Hepatocyte (in vitro differentiated cells): ENCODE measurements at regions not wholly inside any gene's neighbourhood (a gene's known extent, or its start where the extent isn't known, plus 50 kb on each side); places are given as distances from the start of the nearest gene placed in this dataset.

ENCODE experiments used
- DNase-seq: peaks from one replicate; pipeline ENCODE4 v3.0.0-alpha.2; 2016; ENCODE audit warnings: low spot score
- H2AFZ ChIP-seq: fragments of 200-600 bp; sonication (generic); 2 replicates; pipeline ENCODE4 v1.6.0; 2016; ENCODE audit warnings: antibody characterized with exemption, mild to moderate bottlenecking
- H3K27ac ChIP-seq: fragments of 200-600 bp; sonication (generic); 2 replicates; pipeline ENCODE4 v1.5.1; 2016; ENCODE audit warnings: mild to moderate bottlenecking
- H3K27me3 ChIP-seq: fragments of 200-600 bp; sonication (generic); 2 replicates; pipeline ENCODE4 v1.6.1; 2016
- H3K36me3 ChIP-seq: fragments of 200-600 bp; sonication (generic); replicated peaks from 2 replicates; pipeline ENCODE4 v1.5.1; 2016; ENCODE audit warnings: low read depth; ENCODE audit not compliant: insufficient read depth
- H3K4me1 ChIP-seq: fragments of 200-600 bp; sonication (generic); 2 replicates; pipeline ENCODE4 v1.5.1; 2016; ENCODE audit warnings: mild to moderate bottlenecking, moderate library complexity; ENCODE audit not compliant: insufficient read depth
- H3K4me2 ChIP-seq: fragments of 200-600 bp; sonication (generic); 2 replicates; pipeline ENCODE4 v1.6.0; 2016
- H3K4me3 ChIP-seq: fragments of 200-600 bp; sonication (generic); 2 replicates; pipeline ENCODE4 v1.5.1; 2016; ENCODE audit warnings: mild to moderate bottlenecking
- H3K79me2 ChIP-seq: fragments of 200-600 bp; sonication (generic); 2 replicates; pipeline ENCODE4 v1.6.0; 2017; ENCODE audit warnings: mild to moderate bottlenecking
- H3K9me2 ChIP-seq: fragments of 200-600 bp; sonication (generic); replicated peaks from 2 replicates; pipeline ENCODE4 v1.6.0; 2017; ENCODE audit warnings: mild to moderate bottlenecking; ENCODE audit not compliant: insufficient read depth
- H3K9me3 ChIP-seq: fragments of 200-600 bp; sonication (generic); 2 replicates; pipeline ENCODE4 v1.5.1; 2016; ENCODE audit warnings: low read depth, mild to moderate bottlenecking
- H4K20me1 ChIP-seq: fragments of 200-600 bp; sonication (generic); 2 replicates; pipeline ENCODE4 v1.6.0; 2016; ENCODE audit warnings: mild to moderate bottlenecking; ENCODE audit not compliant: insufficient read depth, poor library complexity, severe bottlenecking
- EZH2 ChIP-seq: fragments of 200-600 bp; sonication (generic); IDR thresholded peaks from 2 replicates; pipeline ENCODE4 v1.6.1; 2016; ENCODE audit warnings: antibody characterized with exemption, mild to moderate bottlenecking, borderline replicate concordance
- EZH2phosphoT487 ChIP-seq: fragments of 200-600 bp; sonication (generic); IDR thresholded peaks from one replicate; pipeline ENCODE4 v1.6.1; 2018; ENCODE audit warnings: antibody characterized with exemption, mild to moderate bottlenecking, low read depth, moderate library complexity; ENCODE audit not compliant: unreplicated experiment, severe bottlenecking
- WGBS: methylation state at CpG from one replicate; pipeline ENCODE4 v1.1.6; 2016; ENCODE audit warnings: low lambda C conversion rate; ENCODE audit errors: missing lambda C conversion rate; 5-methylcytosine and 5-hydroxymethylcytosine counted together
- TF ChIP-seq, protein P1 (sequence below): fragments of 200-600 bp; sonication (generic); IDR thresholded peaks from 2 replicates; pipeline ENCODE4 v1.5.1; 2016; ENCODE audit warnings: antibody characterized with exemption, mild to moderate bottlenecking; ENCODE audit not compliant: poor library complexity

DNA sequence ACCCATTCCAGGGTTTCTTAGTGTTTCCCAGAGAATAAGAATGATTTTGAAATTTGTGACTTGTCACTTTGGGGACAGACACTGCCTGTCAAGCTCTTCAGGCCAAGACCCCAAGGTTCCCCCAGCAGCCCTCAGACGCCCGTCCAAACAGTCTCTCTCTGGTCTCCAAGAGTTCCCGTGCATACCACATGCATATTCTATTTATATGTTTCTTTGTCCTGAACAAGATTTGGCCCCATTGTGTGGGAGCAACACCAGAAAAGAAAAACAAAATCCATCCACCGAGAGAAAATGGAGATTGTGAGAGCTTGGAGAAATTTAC lies 52.2 kb upstream of the CTAGE1 start:
- WGBS = 47% methylated on average over 4 of the region's 4 CpGs
- no peak for TF ChIP-seq EZH2
- TF ChIP-seq EZH2phosphoT487 = no peak
- TF ChIP-seq, protein P1, sequence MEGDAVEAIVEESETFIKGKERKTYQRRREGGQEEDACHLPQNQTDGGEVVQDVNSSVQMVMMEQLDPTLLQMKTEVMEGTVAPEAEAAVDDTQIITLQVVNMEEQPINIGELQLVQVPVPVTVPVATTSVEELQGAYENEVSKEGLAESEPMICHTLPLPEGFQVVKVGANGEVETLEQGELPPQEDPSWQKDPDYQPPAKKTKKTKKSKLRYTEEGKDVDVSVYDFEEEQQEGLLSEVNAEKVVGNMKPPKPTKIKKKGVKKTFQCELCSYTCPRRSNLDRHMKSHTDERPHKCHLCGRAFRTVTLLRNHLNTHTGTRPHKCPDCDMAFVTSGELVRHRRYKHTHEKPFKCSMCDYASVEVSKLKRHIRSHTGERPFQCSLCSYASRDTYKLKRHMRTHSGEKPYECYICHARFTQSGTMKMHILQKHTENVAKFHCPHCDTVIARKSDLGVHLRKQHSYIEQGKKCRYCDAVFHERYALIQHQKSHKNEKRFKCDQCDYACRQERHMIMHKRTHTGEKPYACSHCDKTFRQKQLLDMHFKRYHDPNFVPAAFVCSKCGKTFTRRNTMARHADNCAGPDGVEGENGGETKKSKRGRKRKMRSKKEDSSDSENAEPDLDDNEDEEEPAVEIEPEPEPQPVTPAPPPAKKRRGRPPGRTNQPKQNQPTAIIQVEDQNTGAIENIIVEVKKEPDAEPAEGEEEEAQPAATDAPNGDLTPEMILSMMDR = no peak
- peak overlapping the region; percentile 42 for H3K4me2 ChIP-seq

GRCh38 chr18:22470248-22471235 lies 52.8 kb upstream of the CTAGE1 start:
- Histone ChIP-seq H3K9me3 (no peaks in the 10 kb centered on the region), H3K4me2 (peak overlapping the region; percentile 42), H3K9me2 (no peaks in the 10 kb centered on the region), H3K27ac (peak overlapping the region; percentile 87), H2AFZ (no peak overlapping the region), H3K79me2 (no peaks in the 10 kb centered on the region), H4K20me1 (no peaks in the 10 kb centered on the region), H3K4me1 (peaks cover 51% of the 10 kb centered on the region), H3K36me3 (no peaks in the 10 kb centered on the region), H3K27me3 (no peaks in the 10 kb centered on the region), H3K4me3 (no peak overlapping the region)
- TF ChIP-seq EZH2phosphoT487 (no peak), EZH2 (no peak)
- TF ChIP-seq, protein P1 = no peak
- DNase-seq = peak; percentile 33
- 17% methylated on average over 12 of the region's 12 CpGs for WGBS

More for the DNA sequence above, 52.2 kb upstream of the CTAGE1 start:
- no peaks in the 10 kb centered on the region for H3K27me3 ChIP-seq
- peak overlapping the region; percentile 87 for H3K27ac ChIP-seq
- H2AFZ ChIP-seq = no peak overlapping the region
- no peak overlapping the region for H3K4me3 ChIP-seq
- H3K9me2 ChIP-seq = no peaks in the 10 kb centered on the region
- H3K79me2 ChIP-seq = no peaks in the 10 kb centered on the region
- no peaks in the 10 kb centered on the region for H4K20me1 ChIP-seq
- DNase-seq = no peak
- H3K4me1 ChIP-seq = peaks cover 52% of the 10 kb centered on the region
- H3K9me3 ChIP-seq = no peaks in the 10 kb centered on the region
- no peaks in the 10 kb centered on the region for H3K36me3 ChIP-seq

DNA sequence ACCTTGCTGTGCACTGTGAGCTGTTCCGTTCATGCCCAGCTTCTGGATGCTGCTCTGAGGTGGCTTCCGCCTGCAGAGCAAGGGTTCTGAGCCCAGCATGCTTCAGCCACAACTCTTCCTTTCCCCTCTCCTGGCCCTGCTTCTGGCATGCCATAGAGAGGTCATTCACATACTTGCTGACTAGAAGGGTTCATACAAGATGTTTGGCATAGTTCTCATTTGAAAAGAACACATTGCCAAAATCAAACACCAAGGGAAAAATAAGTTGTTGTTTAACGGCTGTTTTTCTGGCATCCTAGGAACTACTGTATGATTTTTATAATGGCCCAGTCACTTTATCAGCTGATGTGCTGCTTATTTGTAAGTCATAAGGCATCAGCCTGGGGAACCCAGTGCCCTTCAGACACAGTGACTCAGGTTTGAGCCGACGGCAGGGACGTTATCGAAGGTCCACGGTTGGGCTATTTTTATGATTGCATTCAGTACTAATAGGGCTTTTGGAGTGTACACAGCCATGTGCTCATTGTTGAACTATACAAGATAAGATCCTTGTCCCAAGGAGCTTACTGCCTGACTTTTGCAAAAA lies 53.9 kb upstream of the CTAGE1 start:
- peak overlapping the region; percentile 42 for H3K4me2 ChIP-seq
- 31% methylated on average over 8 of the region's 8 CpGs for WGBS
- H3K27ac ChIP-seq = peak overlapping the region; percentile 87
- no peaks in the 10 kb centered on the region for H3K27me3 ChIP-seq
- H2AFZ ChIP-seq = no peak overlapping the region
- no peaks in the 10 kb centered on the region for H3K36me3 ChIP-seq
- H3K4me1 ChIP-seq = peaks cover 43% of the 10 kb centered on the region
- H3K9me3 ChIP-seq = no peaks in the 10 kb centered on the region
- no peaks in the 10 kb centered on the region for H3K9me2 ChIP-seq
- no peaks in the 10 kb centered on the region for H3K79me2 ChIP-seq
- peak; percentile 80 for DNase-seq
- no peak overlapping the region for H3K4me3 ChIP-seq
- TF ChIP-seq EZH2phosphoT487 (no peak), EZH2 (no peak)
- TF ChIP-seq, protein P1 = no peak
- H4K20me1 ChIP-seq = no peaks in the 10 kb centered on the region
